H1 (cell line): ENCODE measurements at regions not wholly inside any gene's neighbourhood (a gene's known extent, or its start where the extent isn't known, plus 50 kb on each side); places are given as distances from the start of the nearest gene placed in this dataset.
"Not testable (repeated sequence)": the region's sequence is repeated elsewhere in the genome, so short reads cannot be mapped to it uniquely, and the experiment has no call there.

Experiments used
- CTCF ChIA-PET: fragments of 300-600 bp; sonication (Branson Sonifier 250); formaldehyde crosslinking; loops from one replicate; lab custom pipeline; 2021; ENCODE audit not compliant: partially characterized antibody; lab: Charles Lee
- POLR2A ChIA-PET: fragments of 300-600 bp; sonication (Branson Sonifier 250); formaldehyde crosslinking; loops from one replicate; lab custom pipeline; 2021; ENCODE audit warnings: inconsistent platforms; ENCODE audit not compliant: partially characterized antibody; lab: Charles Lee
- DNase-seq, 2 experiments: peaks; one replicate each; pipeline versions ENCODE4 v3.0.0 to v3.0.0-alpha.2; 2010 to 2022; ENCODE audit warnings: low spot score in 2 of 2, low read depth in 1 of 2, mixed read lengths in 1 of 2
- FAIRE-seq: peaks from 2 replicates; lab custom pipeline; 2011; peaks lifted over from hg19 to GRCh38; lab: Jason Lieb, UNC
- H2AFZ ChIP-seq: 2 replicates; pipeline ENCODE4 v1.8.1; 2012; ENCODE audit warnings: low read length, inconsistent platforms
- H2AK5ac ChIP-seq: 2 replicates; pipeline ENCODE4 v1.6.1; 2013; ENCODE audit warnings: low read depth, low read length
- H2BK120ac ChIP-seq: replicated peaks from 2 replicates; pipeline ENCODE3; 2013; ENCODE audit warnings: low read depth, low read length, inconsistent platforms
- H2BK12ac ChIP-seq: 2 replicates; pipeline ENCODE4 v1.6.1; 2013; ENCODE audit warnings: low read depth, low read length
- H2BK15ac ChIP-seq: 2 replicates; pipeline ENCODE4 v1.6.1; 2013; ENCODE audit warnings: low read length
- H2BK20ac ChIP-seq: 2 replicates; pipeline ENCODE4 v1.6.1; 2013; ENCODE audit warnings: low read length
- H2BK5ac ChIP-seq: 2 replicates; pipeline ENCODE4 v1.6.1; 2013; ENCODE audit warnings: low read depth, low read length
- H3K14ac ChIP-seq: 2 replicates; pipeline ENCODE4 v1.6.1; 2013; ENCODE audit warnings: inconsistent platforms; ENCODE audit not compliant: insufficient read length
- H3K18ac ChIP-seq: 2 replicates; pipeline ENCODE4 v1.6.1; 2013; ENCODE audit warnings: low read length; ENCODE audit errors: extremely low read depth
- H3K23ac ChIP-seq: 2 replicates; pipeline ENCODE4 v1.6.1; 2013; ENCODE audit warnings: inconsistent platforms; ENCODE audit not compliant: insufficient read length
- H3K23me2 ChIP-seq: 2 replicates; pipeline ENCODE4 v1.6.1; 2013; ENCODE audit warnings: low read depth, low read length
- H3K27ac ChIP-seq: 2 replicates; pipeline ENCODE4 v1.6.1; 2011; ENCODE audit warnings: low read depth, low read length, inconsistent platforms
- H3K27me3 ChIP-seq, 4 experiments: replicated peaks in 1 of 4; 1 replicate in 1 of 4; 2 replicates in 3 of 4; pipeline versions ENCODE4 v1.6.1 to v1.8.1; 2011 to 2013; ENCODE audit warnings: low read length in 3 of 4, mild to moderate bottlenecking in 3 of 4, inconsistent platforms in 2 of 4, mixed read lengths in 2 of 4, moderate library complexity in 1 of 4; ENCODE audit not compliant: control insufficient read depth in 3 of 4, insufficient read depth in 3 of 4; ENCODE audit errors: extremely low read depth in 1 of 4
- H3K36me3 ChIP-seq, 4 experiments: 2 replicates each; pipeline versions ENCODE4 v1.6.1 to v1.8.1; 2011 to 2013; ENCODE audit warnings: mild to moderate bottlenecking in 4 of 4, low read length in 3 of 4, moderate library complexity in 2 of 4, control low read depth in 1 of 4, inconsistent platforms in 1 of 4; ENCODE audit not compliant: insufficient read depth in 4 of 4, control insufficient read depth in 2 of 4
- H3K4ac ChIP-seq: replicated peaks from 2 replicates; pipeline ENCODE3; 2013; ENCODE audit warnings: low read length, low read depth, mixed read lengths, inconsistent platforms; ENCODE audit not compliant: insufficient read length
- H3K4me1 ChIP-seq, 4 experiments: replicated peaks in 1 of 4; 1 replicate in 1 of 4; 2 replicates in 3 of 4; pipeline versions ENCODE4 v1.6.1 to v1.8.1; 2011 to 2013; ENCODE audit warnings: low read length in 3 of 4, inconsistent platforms in 2 of 4, mixed read lengths in 1 of 4; ENCODE audit not compliant: insufficient read depth in 4 of 4, control insufficient read depth in 3 of 4
- H3K4me2 ChIP-seq, 2 experiments: 2 replicates each; pipeline versions ENCODE4 v1.6.1 to v1.8.1; 2011 to 2013; ENCODE audit warnings: low read depth in 2 of 2, low read length in 2 of 2, control low read depth in 1 of 2, inconsistent platforms in 1 of 2, mild to moderate bottlenecking in 1 of 2; ENCODE audit not compliant: insufficient read depth in 1 of 2
- H3K4me3 ChIP-seq, 4 experiments: fragments of 200-600, 300-600 bp in 1 of 4; sonication (generic), shearing (Covaris generic), sonication (Bioruptor Twin) in 1 of 4; 2 replicates each; pipeline versions ENCODE4 v1.5.1 to v1.8.1; 2011 to 2016; ENCODE audit warnings: low read length in 4 of 4, low read depth in 3 of 4, control low read depth in 2 of 4, inconsistent platforms in 2 of 4, mild to moderate bottlenecking in 2 of 4, mixed read lengths in 1 of 4, moderate library complexity in 1 of 4; ENCODE audit not compliant: insufficient read depth in 2 of 4; ENCODE audit errors: extremely low read depth in 1 of 4
- H3K56ac ChIP-seq: replicated peaks from 2 replicates; pipeline ENCODE3; 2013; ENCODE audit warnings: low read depth, mild to moderate bottlenecking, mixed read lengths, low read length, inconsistent platforms; ENCODE audit not compliant: insufficient read length
- H3K79me1 ChIP-seq: 2 replicates; pipeline ENCODE4 v1.6.1; 2013; ENCODE audit warnings: low read depth, low read length, control low read depth
- H3K79me2 ChIP-seq, 2 experiments: 2 replicates each; pipeline versions ENCODE4 v1.6.1 to v1.8.1; 2012 to 2013; ENCODE audit warnings: low read length in 2 of 2, mild to moderate bottlenecking in 2 of 2, inconsistent platforms in 1 of 2; ENCODE audit not compliant: insufficient read depth in 2 of 2, control insufficient read depth in 1 of 2
- H3K9ac ChIP-seq, 4 experiments: replicated peaks in 1 of 4; 1 replicate in 1 of 4; 2 replicates in 3 of 4; pipeline versions ENCODE4 v1.6.1 to v1.8.1; 2011 to 2013; ENCODE audit warnings: low read depth in 3 of 4, low read length in 3 of 4, control low read depth in 2 of 4, mild to moderate bottlenecking in 2 of 4, moderate library complexity in 2 of 4, inconsistent platforms in 1 of 4; ENCODE audit errors: extremely low read depth in 1 of 4
- H3K9me3 ChIP-seq, 2 experiments: 2 replicates each; pipeline versions ENCODE4 v1.6.1 to v1.8.1; 2012 to 2013; ENCODE audit warnings: mild to moderate bottlenecking in 2 of 2, moderate library complexity in 2 of 2, control low read depth in 1 of 2, inconsistent platforms in 1 of 2, low read depth in 1 of 2, low read length in 1 of 2, mixed read lengths in 1 of 2; ENCODE audit not compliant: insufficient read depth in 2 of 2
- H4K20me1 ChIP-seq, 2 experiments: replicated peaks in 1 of 2; 2 replicates each; pipeline versions ENCODE3 to v1.8.1; 2011 to 2013; ENCODE audit warnings: inconsistent platforms in 2 of 2, low read length in 2 of 2, mild to moderate bottlenecking in 1 of 2; ENCODE audit not compliant: insufficient read depth in 2 of 2, control insufficient read depth in 1 of 2
- H4K5ac ChIP-seq: 2 replicates; pipeline ENCODE4 v1.6.1; 2013; ENCODE audit warnings: low read length, low read depth, mixed read lengths, inconsistent platforms; ENCODE audit not compliant: insufficient read length
- H4K8ac ChIP-seq: 2 replicates; pipeline ENCODE4 v1.8.0; 2013; ENCODE audit warnings: mild to moderate bottlenecking, moderate library complexity, low read length, inconsistent platforms; ENCODE audit not compliant: insufficient read depth; ENCODE audit errors: extremely low read depth
- H4K91ac ChIP-seq: replicated peaks from 2 replicates; pipeline ENCODE3; 2013; ENCODE audit warnings: low read length, mixed read lengths, inconsistent platforms; ENCODE audit not compliant: insufficient read length
- ZNF274 ChIP-seq: IDR thresholded peaks from 2 replicates; pipeline ENCODE4 v1.7.0; 2012; ENCODE audit warnings: low read length, borderline replicate concordance; ENCODE audit errors: extremely low read depth
- WGBS, 2 experiments: shearing (Covaris generic) in 1 of 2; methylation state at CpG; one replicate each; pipeline versions ENCODE4 v1.1.6 to v1.1.7; 2013 to 2015; ENCODE audit warnings: low lambda C conversion rate in 2 of 2, mixed read lengths in 2 of 2, inconsistent platforms in 1 of 2, low coverage in 1 of 2, missing lambda C conversion rate in 1 of 2; ENCODE audit not compliant: insufficient replicate concordance in 2 of 2, insufficient coverage in 1 of 2, insufficient read length in 1 of 2; ENCODE audit errors: extremely low coverage in 1 of 2, missing lambda C conversion rate in 1 of 2; 5-methylcytosine and 5-hydroxymethylcytosine counted together

- TF ChIP-seq ZNF274 = peak; percentile 76
- H3K18ac ChIP-seq, H3K23ac ChIP-seq, H3K9ac ChIP-seq, H3K14ac ChIP-seq, H3K27ac ChIP-seq, FAIRE-seq, H3K56ac ChIP-seq, H2BK15ac ChIP-seq, H3K36me3 ChIP-seq, DNase-seq, H2BK5ac ChIP-seq, H3K27me3 ChIP-seq, H3K23me2 ChIP-seq, CTCF ChIA-PET, H3K79me2 ChIP-seq, H3K79me1 ChIP-seq, H4K8ac ChIP-seq, H2BK120ac ChIP-seq, H2AFZ ChIP-seq, H3K4ac ChIP-seq, H4K91ac ChIP-seq, H2BK12ac ChIP-seq, H3K4me1 ChIP-seq, H3K4me2 ChIP-seq, H4K20me1 ChIP-seq, H2AK5ac ChIP-seq, H4K5ac ChIP-seq, H2BK20ac ChIP-seq, H3K4me3 ChIP-seq, POLR2A ChIA-PET: not testable (repeated sequence)
- peaks cover 27 to 34% of the 10 kb centered on the region in 2 experiments for H3K9me3 ChIP-seq
- 88% methylated on average over 6 of the region's 6 CpGs; no CpG with 5 or more reads in 1 of the 2 experiments for WGBS, 2 experiments
Measured at GRCh38 chr10:42336593-42337337, 301.6 kb downstream of the ZNF33B start.
